ENCODE measurements at regions not wholly inside any gene's neighbourhood (a gene's known extent, or its start where the extent isn't known, plus 50 kb on each side); places are given as distances from the start of the nearest gene placed in this dataset.

GRCh38 chr5:165231821-165232508 lies 1726.5 kb downstream of the MAT2B start:
- H3K4me3 ChIP-seq (ENCODE audit: control insufficient read depth, low read depth, low read length), result no peak overlapping the region
- DNase-seq (ENCODE audit: low read depth), result no peak
- TF ChIP-seq CTCF (conservative IDR thresholded peaks at IDR 0.05; ENCODE audit: control insufficient read depth, insufficient read depth, low read depth, low read length), result no peak

- no peak for DNase-seq (ENCODE audit: low read depth)
- no peak for TF ChIP-seq CTCF (conservative IDR thresholded peaks at IDR 0.05; ENCODE audit: control insufficient read depth, insufficient read depth, low read depth, low read length)
Measured at GRCh38 chr5:165232509-165233028, 1727.2 kb downstream of the MAT2B start.

DNA sequence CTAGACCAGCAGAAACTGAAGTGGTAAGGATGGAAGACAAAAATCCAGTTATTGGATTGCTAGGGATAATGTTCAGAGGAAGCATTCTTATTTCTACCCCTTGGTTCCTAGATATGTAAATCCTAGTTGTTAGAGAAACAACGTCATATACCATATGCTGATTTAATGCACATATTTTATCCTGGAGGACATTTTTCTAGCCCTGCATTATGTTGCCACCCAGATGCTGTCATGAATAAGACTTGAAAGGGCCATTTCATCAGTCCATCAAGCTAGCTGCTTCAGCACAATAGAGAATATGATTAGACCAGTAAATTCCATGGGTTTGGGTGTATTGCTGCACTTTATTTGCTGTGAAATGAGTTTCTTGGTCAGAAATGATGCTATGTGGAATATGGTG lies 1736.4 kb downstream of the MAT2B start:
- DNase-seq (ENCODE audit: low read depth), result no peak
- no peak overlapping the region for H3K4me3 ChIP-seq (ENCODE audit: control insufficient read depth, low read depth, low read length)
- no peak for TF ChIP-seq CTCF (conservative IDR thresholded peaks at IDR 0.05; ENCODE audit: control insufficient read depth, insufficient read depth, low read depth, low read length)

More at GRCh38 chr5:165232509-165233028, 1727.2 kb downstream of the MAT2B start:
- H3K4me3 ChIP-seq (ENCODE audit: control insufficient read depth, low read depth, low read length), result no peak overlapping the region

GRCh38 chr5:165242646-165243045 lies 1737.2 kb downstream of the MAT2B start:
- no peak overlapping the region for H3K4me3 ChIP-seq (ENCODE audit: control insufficient read depth, low read depth, low read length)
- no peak for TF ChIP-seq CTCF (conservative IDR thresholded peaks at IDR 0.05; ENCODE audit: control insufficient read depth, insufficient read depth, low read depth, low read length)
- DNase-seq (ENCODE audit: low read depth), result no peak

GRCh38 chr5:165244407-165244806 lies 1739.0 kb downstream of the MAT2B start:
- no peak for DNase-seq (ENCODE audit: low read depth)
- TF ChIP-seq CTCF (conservative IDR thresholded peaks at IDR 0.05; ENCODE audit: control insufficient read depth, insufficient read depth, low read depth, low read length), result no peak
- no peak overlapping the region for H3K4me3 ChIP-seq (ENCODE audit: control insufficient read depth, low read depth, low read length)

- no peak for TF ChIP-seq CTCF (conservative IDR thresholded peaks at IDR 0.05; ENCODE audit: control insufficient read depth, insufficient read depth, low read depth, low read length)
- H3K4me3 ChIP-seq (ENCODE audit: control insufficient read depth, low read depth, low read length), result no peak overlapping the region
- no peak for DNase-seq (ENCODE audit: low read depth)
Measured at GRCh38 chr5:165258197-165258771, 1752.9 kb downstream of the MAT2B start.
